GM21786 (cell line): ENCODE measurements at regions not wholly inside any gene's neighbourhood (a gene's known extent, or its start where the extent isn't known, plus 50 kb on each side); places are given as distances from the start of the nearest gene placed in this dataset.
"Not testable (repeated sequence)": the region's sequence is repeated elsewhere in the genome, so short reads cannot be mapped to it uniquely, and the experiment has no call there.

Experiments used
- ATAC-seq: cut with Tn5 transposase; IDR thresholded peaks from one replicate; pipeline ENCODE4 v1.9.1; 2021; ENCODE audit not compliant: unreplicated experiment

- ATAC-seq = no peak
Observed at GRCh38 chr3:36656873-36657272, 107.5 kb downstream of the DCLK3 start.

- no peak for ATAC-seq
Observed at GRCh38 chr3:36653095-36653494, 111.3 kb downstream of the DCLK3 start.

- no peak for ATAC-seq
Observed at GRCh38 chr3:36652104-36652503, 112.2 kb downstream of the DCLK3 start.

GRCh38 chr3:36650271-36650671 lies 114.1 kb downstream of the DCLK3 start:
- no peak for ATAC-seq

- no peak for ATAC-seq
Observed at GRCh38 chr3:36649125-36649524, 115.2 kb downstream of the DCLK3 start.

- ATAC-seq = peak; percentile 95
Observed at GRCh38 chr3:36648241-36649034, 115.9 kb downstream of the DCLK3 start.

GRCh38 chr3:36647423-36647853 lies 116.9 kb downstream of the DCLK3 start:
- ATAC-seq = no peak

GRCh38 chr3:36643192-36643591 lies 121.2 kb downstream of the DCLK3 start:
- ATAC-seq = no peak

- no peak for ATAC-seq
Observed at GRCh38 chr3:36635731-36636130, 128.6 kb downstream of the DCLK3 start.

GRCh38 chr3:36633897-36634296 lies 130.5 kb downstream of the DCLK3 start:
- not testable (repeated sequence) for ATAC-seq

- ATAC-seq = no peak
Observed at GRCh38 chr3:36633060-36633459, 131.3 kb downstream of the DCLK3 start.

GRCh38 chr3:36631549-36631948 lies 132.8 kb downstream of the DCLK3 start:
- ATAC-seq = no peak

- ATAC-seq = no peak
Observed at GRCh38 chr3:36615861-36616260, 148.5 kb downstream of the DCLK3 start.

GRCh38 chr3:36606871-36607765 lies 157.2 kb downstream of the DCLK3 start:
- no peak for ATAC-seq

GRCh38 chr3:36603423-36603822 lies 160.9 kb downstream of the DCLK3 start:
- no peak for ATAC-seq

GRCh38 chr3:36600404-36600803 lies 163.9 kb downstream of the DCLK3 start:
- ATAC-seq = no peak
